ENCODE measurements at regions not wholly inside any gene's neighbourhood (a gene's known extent, or its start where the extent isn't known, plus 50 kb on each side); places are given as distances from the start of the nearest gene placed in this dataset.

GRCh38 chr22:27019827-27020226 is 362.4 kb downstream of the MIAT start:
- DNase-seq = no peak

GRCh38 chr22:27022274-27022895 is 365.0 kb downstream of the MIAT start:
- DNase-seq = no peak

- DNase-seq = no peak
Observed at GRCh38 chr22:27022896-27023361, 365.5 kb downstream of the MIAT start.

DNA sequence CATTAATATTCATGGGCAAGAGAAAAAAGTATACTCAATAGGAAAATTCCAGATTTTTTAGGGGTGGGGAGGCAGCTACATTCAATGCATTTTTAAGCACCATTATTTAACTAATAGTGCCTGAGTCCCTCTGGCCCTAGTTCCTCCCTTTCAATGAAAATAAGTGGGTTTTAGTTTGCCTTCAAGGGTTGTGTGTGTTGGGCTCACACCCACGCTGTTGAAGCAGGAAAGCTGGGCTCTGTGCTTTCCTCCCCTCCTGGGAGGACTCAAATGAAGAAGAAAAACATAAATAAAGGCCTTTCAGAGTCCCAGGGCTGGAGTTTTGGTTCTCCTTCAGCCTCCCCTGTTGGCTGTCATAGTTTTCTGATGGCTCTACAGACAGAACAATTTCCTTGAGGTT is 366.2 kb downstream of the MIAT start:
- DNase-seq = no peak

DNA sequence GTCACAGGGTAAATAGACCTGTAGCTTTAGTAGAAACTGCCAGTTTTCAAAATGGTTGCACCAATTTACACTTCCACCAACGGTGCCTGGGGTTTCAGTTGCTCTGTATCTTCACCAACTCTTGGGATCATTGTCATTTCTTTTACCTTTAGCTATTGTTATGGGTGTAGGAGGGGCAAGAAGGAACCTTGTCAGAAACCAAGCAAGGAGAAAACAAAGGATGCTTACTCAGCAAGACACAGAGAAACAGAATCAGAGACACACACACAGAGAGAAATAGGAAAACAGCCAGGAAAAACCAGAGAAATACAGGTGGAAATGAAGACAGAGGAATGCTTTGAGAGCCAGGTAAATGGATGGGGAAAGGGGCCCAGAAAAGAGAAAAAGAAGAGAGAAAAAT is 367.6 kb downstream of the MIAT start:
- DNase-seq = no peak

- no peak for DNase-seq
Observed at GRCh38 chr22:27028093-27028492, 370.7 kb downstream of the MIAT start.

GRCh38 chr22:27029584-27030130 is 372.3 kb downstream of the MIAT start:
- DNase-seq = no peak

- no peak for DNase-seq
Observed at GRCh38 chr22:27032091-27032761, 374.8 kb downstream of the MIAT start.

DNA sequence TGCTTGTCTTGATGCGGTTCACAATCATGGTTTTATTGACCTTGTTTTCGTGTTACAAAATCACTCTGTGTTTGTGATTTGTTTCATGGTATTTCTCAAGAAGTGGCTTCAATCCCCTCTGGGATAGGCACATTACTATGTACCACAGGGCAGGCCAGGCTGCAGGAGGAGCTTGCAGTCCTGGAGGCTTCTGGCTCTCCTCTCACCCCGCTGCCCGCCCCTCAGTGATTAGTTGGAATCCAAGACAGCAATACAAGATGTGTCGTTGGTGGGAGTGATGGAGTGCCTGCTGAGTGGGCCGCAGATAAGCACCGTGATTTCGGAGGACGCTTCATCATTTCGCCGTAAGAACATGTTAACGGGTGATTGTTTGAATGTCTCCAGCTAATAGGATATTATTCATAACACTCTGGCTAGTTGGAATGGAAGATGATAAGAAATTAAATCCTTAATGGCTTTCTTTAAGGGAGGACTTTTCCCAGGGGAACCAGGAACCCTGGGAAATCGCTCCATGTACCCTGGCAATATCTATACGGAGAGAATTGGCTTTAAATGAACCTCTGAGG is 384.4 kb downstream of the MIAT start:
- no peak for DNase-seq

GRCh38 chr22:27043262-27043661 is 385.9 kb downstream of the MIAT start:
- no peak for DNase-seq

DNA sequence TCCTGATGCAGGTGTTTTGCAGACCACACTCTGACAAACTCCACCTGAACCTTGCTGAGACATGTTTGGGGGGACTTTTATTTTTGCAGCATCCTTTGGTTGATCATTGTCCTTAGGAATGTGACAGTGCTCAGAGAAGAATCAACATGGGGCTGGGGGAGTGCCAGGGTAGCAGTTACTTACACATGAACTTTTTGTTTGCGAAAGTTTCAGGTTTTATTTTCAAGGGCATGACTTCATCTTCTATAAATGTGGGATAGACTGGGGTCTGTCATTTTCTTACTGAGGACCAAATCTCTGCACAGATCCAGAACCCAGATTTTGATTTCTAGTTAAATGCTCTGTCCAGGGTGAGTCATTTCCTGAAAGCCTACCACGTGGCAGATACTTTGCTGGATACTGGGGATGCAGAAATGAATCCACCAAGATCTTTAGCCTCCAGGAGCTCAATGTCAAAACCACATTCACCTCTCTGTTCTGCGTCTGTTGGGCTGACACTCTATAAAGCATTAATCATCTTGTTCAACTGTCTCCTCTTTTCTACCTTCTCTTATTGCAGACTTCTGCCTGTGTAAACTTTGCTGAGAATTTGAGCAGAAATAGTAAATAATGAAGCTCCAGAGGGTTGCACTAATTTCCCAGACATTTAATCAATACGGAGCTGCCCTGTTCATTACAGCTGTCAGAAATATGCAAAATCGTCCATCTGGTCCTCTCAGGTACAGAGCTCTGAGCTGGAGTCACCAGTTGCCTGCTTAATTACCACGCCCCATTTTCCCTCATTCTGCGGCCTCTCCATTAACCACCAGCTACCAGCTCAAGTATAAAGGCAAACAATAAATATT is 387.9 kb downstream of the MIAT start:
- no peak for DNase-seq

DNA sequence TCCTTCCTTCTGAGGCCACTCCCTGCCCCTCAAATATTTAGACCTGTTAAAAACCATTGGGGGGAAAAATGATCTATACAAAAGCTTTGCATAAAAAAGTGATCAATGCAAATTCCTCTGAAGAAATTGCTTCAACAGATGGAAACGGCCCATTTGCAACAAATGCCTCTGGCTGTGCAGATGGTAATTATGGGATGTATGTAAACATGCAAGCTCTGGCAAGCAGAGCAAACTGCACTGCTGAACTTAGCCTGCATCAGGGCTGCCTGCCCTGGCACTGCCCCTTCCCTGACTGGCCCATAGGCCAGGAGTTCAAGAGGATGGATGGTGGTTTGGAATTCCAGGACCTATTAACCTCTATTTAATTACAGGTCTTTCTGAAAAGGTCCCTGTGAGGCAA is 388.7 kb downstream of the MIAT start:
- DNase-seq = no peak

DNA sequence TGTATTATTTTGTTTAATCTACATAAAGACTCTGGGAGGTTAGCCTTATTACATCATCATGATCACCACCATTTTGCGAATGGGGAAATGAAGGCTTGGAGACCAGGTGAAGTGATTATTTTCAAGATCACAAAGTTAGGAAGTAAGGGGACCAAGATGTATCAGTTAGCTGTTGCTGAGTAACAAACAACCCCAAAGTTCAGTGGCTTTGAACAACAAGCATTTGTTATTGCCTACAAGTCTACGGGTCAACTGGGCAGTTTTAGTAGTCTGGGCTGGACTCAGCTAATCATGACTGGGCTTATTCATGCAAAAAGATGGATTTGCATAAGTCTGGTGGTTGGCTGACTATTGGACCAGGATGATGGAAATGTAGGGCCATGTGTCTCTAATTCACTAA is 389.2 kb downstream of the MIAT start:
- no peak for DNase-seq

DNA sequence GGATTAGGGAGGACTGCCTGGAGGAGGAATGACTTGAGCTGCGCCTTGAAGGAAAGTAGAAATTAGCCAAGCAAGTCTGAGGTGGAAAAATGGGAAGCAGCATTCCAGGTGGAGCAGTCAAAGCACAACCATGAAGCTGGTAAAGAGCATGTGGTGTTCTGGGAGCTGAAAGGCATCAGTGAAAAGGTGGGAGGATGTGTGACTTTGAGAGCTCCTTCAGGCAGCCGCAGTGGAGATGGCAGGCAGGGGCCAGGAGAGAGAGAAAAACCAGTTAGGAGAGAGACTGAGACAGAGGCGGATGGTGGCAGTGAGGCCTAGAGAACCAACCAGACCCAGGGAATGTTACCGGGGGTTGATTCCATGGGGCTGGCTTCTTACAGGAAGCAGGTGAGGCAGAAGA is 393.4 kb downstream of the MIAT start:
- no peak for DNase-seq

GRCh38 chr22:27051407-27051806 is 394.0 kb downstream of the MIAT start:
- no peak for DNase-seq

DNA sequence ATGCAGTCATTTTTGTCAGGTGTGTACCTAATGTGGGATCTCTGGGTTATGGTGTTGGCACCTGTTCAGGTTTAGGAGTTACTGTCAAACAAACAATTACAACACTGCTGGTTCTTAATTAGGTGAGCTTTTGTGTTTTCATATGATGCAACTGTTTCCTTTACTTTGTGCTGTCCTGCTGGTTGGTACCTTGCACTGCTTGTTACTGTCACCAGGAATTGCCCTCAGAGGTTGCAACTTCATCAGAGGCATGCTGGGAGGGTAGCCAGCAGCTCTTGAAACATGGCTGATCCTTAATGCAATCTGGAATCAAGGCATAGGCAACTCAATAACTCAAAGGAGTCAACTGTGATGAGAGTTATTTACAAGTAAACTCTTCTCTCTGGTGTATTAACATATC is 400.3 kb downstream of the MIAT start:
- DNase-seq = no peak

DNA sequence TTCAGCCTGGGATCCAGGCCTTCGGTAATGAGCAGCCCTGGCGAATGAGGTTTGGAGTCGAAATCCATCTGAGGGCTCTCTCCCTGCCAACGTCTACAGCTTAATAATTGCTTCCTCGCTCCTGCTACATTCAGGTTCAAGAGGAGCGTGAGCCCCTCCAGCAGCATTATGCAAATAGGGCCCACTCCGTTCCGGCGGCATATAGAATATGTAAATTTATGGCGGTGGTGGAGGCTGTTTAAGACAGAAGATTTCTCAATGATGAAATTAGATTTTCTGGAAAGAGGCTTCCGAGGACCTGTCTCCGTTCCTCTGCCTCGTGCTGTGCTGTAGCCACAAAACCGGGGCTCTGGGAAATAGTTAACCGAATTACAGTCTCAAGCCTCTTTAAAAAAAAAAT is 402.8 kb downstream of the MIAT start:
- no peak for DNase-seq

- no peak for DNase-seq
Observed at GRCh38 chr22:27062910-27063309, 405.5 kb downstream of the MIAT start.

DNA sequence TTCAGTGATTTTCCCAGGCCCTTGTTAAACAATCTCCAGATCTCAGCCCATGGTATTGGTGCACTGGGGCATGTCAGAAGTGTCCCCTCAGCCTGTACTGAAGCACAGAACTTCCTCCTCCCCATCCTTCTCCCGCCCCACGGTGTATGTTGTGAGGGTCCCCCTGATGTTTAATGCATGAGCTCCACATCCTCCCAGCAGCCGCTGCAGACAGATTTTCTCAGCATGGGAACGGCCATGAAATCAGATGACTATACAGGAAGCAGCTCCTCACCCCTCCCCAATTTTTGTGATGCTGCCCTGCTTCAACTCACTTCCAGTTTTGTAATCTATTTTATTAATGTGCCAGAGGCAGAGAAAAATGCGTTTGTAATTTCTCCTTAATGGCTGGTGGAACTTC is 406.0 kb downstream of the MIAT start:
- no peak for DNase-seq

- DNase-seq = no peak
Observed at GRCh38 chr22:27063841-27064240, 406.5 kb downstream of the MIAT start.

GRCh38 chr22:27064386-27064785 is 407.0 kb downstream of the MIAT start:
- no peak for DNase-seq

DNA sequence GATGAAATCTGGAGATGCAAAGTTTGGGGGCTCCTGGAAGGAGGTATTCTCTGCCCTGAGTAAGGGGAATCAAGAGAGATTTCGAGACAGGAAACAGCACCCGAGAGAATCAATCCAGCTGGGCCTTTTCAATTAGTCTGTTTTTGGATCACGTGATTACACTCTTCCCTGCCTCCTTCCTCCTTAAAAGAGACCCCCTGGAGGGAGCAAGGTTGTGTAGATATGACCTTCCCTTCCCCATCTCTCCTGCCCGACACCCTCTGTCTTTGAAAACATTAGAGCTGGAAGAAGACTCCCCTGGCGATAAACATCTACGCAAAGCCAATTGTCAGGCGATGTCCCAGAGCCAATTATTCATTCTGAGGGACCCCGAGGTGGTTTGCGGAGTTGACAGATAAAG is 407.9 kb downstream of the MIAT start:
- DNase-seq = no peak

- no peak for DNase-seq
Observed at GRCh38 chr22:27066856-27067255, 409.5 kb downstream of the MIAT start.

Measured in CD4-positive, alpha-beta T cell treated with Interleukin-21 for 1 hour (primary cell).